DOHH2 (cell line): ENCODE measurements at regions not wholly inside any gene's neighbourhood (a gene's known extent, or its start where the extent isn't known, plus 50 kb on each side); places are given as distances from the start of the nearest gene placed in this dataset.

Source experiments
- CTCF ChIP-seq: fragments of 200-600 bp; sonication (generic); IDR thresholded peaks from one replicate; pipeline ENCODE4 v1.5.1; 2014; ENCODE audit warnings: antibody characterized with exemption, mild to moderate bottlenecking, low read depth, low read length; ENCODE audit not compliant: poor library complexity, severe bottlenecking
- EZH2phosphoT487 ChIP-seq: fragments of 200-600 bp; sonication (generic); IDR thresholded peaks from 2 replicates; pipeline ENCODE4 v1.6.1; 2017; ENCODE audit warnings: borderline replicate concordance, mild to moderate bottlenecking, antibody characterized with exemption, low read length, moderate library complexity, mixed read lengths

DNA sequence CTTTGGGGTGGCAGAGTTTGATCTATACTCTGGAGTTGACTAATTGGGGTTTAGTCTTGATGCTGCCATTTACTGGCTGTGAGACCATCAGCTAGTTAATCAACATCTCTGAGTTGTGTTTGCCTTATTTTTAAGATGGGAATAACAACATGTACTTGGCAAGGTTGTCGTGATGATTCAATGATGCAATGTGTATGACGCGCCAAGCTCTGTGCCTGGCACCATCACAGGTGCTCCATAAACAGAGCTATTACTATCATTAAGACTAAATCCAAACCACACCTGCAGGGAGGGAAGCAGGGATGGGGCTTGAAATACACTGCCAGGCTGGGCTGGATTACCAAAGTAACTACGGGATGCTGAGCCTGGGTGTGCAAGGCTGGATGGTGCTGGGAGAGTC is 60.1 kb upstream of the E2F3 start:
- TF ChIP-seq CTCF: no peak
- no peak for TF ChIP-seq EZH2phosphoT487
